Amygdala (tissue), 56 donors: ENCODE measurements at regions not wholly inside any gene's neighbourhood (a gene's known extent, or its start where the extent isn't known, plus 50 kb on each side); places are given as distances from the start of the nearest gene placed in this dataset.

ENCODE experiments used
- DNase-seq, 56 donors: peaks; one replicate each; lab custom pipeline; 2025; lab: John Stamatoyannopoulos, UW

DNA sequence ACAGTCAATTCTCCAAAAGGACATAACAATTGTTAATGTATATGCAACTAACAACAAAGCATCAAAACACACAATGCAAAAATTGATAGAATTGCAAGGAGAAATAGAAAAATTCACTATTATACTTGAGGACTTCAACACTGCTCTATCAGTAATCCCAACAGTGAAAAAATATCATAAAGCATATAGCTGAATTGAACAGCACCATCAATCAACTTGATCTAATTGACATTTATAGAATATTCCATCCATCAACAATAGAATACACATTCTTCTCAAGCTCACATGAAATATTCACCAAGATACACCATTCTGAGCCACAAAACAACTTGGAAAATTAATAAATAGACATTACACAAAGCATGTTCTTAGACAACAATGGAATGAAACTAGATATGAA is 60.1 kb upstream of the ASXL3 start:
- no peak for DNase-seq

DNA sequence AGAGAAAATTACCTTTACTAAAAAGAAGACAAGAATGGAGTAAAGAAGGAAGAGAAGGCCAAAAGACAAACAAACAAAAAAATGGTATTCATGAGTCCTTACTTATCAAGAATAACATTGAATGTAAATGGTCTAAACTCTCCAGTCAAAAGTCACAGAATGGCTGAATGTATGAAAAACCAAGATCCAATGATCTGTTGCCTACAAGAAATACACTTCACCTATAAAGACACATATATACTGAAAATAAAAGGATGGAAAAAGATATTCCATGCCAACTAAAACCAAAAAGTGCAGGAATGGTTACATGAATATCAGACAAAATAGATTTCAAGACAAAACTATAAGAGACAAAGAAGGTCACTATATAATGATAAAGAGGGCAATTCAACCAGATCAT is 65.0 kb upstream of the ASXL3 start:
- DNase-seq: no peak

GRCh38 chr18:33507019-33507418 is 66.5 kb upstream of the CCDC178 start:
- DNase-seq: no peak

DNA sequence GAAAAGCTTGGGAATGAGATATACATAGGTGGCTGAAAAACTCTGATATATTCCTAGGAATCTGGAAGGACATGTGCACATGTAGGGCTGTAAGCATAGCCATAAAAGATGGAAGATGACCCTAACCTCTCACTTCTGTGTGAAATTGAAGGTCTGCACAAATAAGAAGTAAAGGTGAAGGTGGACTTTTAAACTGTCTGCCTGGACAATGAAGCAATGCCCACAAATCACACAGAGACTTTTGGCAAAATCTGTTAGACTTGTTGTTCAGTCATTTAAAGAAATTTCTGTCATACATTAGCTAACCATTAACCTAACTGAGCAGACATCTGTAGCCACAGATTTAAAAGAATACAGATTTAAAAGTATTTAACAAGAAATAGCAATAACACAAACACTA is 65.3 kb upstream of the CCDC178 start:
- DNase-seq: no peak

DNA sequence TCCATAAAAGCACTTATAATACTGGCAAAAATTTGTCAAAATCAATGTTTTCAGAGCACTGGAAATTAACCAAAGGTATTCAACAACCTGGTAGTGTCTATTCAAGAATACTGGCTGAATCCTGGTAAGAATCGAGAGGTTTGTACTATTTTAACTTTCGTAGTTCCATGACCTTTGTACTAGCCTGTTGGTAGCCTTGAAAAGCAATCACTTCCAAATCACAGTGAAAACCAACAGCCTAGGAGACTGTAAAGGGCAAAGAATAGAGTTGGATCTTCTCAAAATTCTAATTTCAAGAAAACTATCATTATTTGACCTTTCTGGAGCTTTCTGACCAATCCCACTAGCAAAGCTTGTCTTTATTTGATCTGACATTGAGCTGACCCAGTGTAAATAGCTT is 64.8 kb upstream of the CCDC178 start:
- no peak for DNase-seq

GRCh38 chr18:33495278-33495677 is 54.8 kb upstream of the CCDC178 start:
- DNase-seq: peak in 17 of 56 donors; percentile 0 to 44 (median 6)
